Hematopoietic multipotent progenitor cell treated with erythropoietin and hydrocortisone succinate and interleukin-3 and kit ligand, for 8 days (in vitro differentiated cells): ENCODE measurements at regions not wholly inside any gene's neighbourhood (a gene's known extent, or its start where the extent isn't known, plus 50 kb on each side); places are given as distances from the start of the nearest gene placed in this dataset.
"Not testable (repeated sequence)": the region's sequence is repeated elsewhere in the genome, so short reads cannot be mapped to it uniquely, and the experiment has no call there.

Experiments used
- DNase-seq: peaks from one replicate; pipeline ENCODE4 v3.0.0-alpha.2; 2015

GRCh38 chrX:16067886-16068515 lies 55.4 kb upstream of the GRPR start:
- DNase-seq = no peak

GRCh38 chrX:16063921-16064320 lies 59.4 kb upstream of the GRPR start:
- DNase-seq = no peak

DNA sequence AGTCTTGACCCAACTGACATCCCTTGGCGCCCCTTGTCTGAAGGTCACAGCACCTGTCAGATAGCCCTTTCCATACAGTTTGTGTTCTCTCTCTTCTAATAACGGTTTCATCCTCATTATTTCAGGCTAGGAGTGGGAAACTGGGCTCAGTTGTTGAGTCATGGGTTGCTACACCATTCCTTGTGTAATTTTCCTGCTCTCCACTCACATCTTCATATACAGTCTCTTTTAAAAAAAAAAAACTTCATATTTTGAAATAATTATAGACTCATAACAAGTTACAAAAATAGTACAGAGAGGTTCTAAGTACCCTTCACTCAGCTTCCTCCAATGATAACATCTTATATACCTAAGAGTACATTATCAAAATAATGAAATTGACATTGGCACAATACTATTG lies 60.2 kb upstream of the GRPR start:
- DNase-seq = no peak

GRCh38 chrX:16061296-16061695 lies 62.1 kb upstream of the GRPR start:
- no peak for DNase-seq

DNA sequence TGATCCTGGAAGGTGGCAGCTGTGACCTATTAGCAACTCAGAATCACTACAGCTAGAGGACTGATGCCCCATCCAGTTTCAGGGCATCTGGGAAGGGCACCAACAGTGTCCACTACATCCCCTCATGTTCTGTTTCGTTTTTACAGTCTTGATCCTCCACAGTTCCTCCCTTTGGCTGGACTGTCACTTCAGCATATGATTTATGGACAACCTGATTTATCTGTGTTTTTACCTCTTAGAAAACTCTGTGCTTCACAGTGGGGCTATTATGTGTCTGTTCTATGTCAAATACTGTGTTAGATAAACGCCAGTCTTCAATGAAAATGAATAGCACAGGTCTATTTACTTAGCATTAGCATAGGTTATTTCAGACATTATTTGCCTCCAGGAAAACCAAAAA lies 63.1 kb upstream of the GRPR start:
- no peak for DNase-seq

DNA sequence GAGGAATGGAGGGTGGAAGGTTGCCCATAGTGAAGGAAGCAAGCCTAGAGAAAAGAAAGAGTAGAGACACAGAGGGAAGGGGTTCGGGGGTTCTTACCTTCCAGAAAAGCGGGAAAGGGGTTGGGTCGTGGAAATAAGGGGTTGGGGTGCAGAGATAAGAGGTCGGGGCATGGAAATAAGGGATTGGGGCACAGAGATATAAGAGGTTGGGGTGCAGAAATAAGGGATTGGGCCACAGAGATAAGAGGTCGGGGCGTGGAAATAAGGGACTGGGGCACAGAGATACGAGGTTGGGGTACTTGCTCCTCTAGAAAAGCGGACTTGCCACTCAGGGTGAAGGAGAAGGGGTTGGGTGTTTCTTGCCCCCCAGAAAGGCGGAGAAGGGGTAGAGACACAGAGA lies 74.2 kb upstream of the GRPR start:
- DNase-seq = not testable (repeated sequence)

GRCh38 chrX:16042980-16043379 lies 80.4 kb upstream of the GRPR start:
- no peak for DNase-seq

DNA sequence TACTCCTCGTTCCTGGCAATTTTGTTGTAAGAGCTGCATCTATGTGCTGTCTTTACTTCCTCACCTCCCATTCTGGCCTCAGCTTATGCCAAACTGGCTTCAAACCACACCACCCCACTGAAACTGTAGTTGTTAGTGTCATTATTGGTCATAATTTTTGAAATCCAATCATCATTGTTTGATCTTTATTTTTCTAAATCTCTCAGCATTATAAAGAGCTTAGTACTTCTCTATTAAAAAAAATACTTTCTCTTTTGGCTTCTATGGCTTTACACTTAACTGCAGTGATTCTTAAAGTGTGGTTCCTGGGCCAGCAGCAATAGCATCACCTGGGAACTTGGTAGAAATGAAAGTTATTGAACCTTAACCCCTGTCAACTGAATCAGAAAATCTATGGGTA lies 83.5 kb upstream of the GRPR start:
- no peak for DNase-seq

GRCh38 chrX:16039363-16039762 lies 84.0 kb upstream of the GRPR start:
- no peak for DNase-seq

- DNase-seq = no peak
Observed at GRCh38 chrX:16033331-16033730, 90.0 kb upstream of the GRPR start.

DNA sequence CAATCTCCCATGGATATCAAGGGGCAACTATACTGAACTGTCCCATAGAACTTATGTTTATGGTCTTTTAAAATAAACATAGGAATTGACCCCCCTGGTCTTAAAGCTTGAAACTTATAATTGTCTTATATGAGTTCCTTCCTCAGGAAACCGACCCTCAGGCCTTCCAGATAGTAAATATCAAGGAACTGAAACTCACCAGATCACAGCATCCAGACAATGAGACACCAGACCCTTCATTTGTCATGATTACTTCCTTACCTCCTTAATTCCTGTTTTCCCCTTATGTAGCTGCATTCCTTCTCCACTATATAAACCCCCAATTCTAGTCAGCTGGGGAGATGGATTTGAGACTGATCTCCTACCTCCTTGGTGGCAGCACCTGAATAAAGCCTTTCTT lies 94.8 kb upstream of the GRPR start:
- no peak for DNase-seq

GRCh38 chrX:16023790-16024734 lies 99.3 kb upstream of the GRPR start:
- DNase-seq = no peak

- no peak for DNase-seq
Observed at GRCh38 chrX:16022580-16023200, 100.7 kb upstream of the GRPR start.

DNA sequence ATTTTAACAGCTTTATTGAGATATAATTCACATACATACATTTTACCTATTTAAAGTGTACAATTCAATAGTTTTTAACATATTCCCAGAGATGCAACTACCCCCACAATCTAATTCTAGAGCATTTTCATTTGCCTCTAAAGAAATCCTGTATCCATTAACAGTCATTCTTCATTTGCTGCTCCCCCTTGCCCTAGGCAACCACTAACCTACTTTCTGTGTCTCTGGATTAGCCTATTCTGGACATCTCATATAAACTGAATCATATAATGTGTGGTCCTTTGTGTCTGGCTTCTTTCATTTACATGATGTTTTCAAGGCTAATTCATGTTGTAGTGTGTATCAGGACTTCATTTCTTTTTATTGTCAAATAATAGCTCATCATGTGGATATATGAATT lies 105.1 kb upstream of the GRPR start:
- no peak for DNase-seq

GRCh38 chrX:16014171-16014570 lies 109.2 kb upstream of the GRPR start:
- no peak for DNase-seq

DNA sequence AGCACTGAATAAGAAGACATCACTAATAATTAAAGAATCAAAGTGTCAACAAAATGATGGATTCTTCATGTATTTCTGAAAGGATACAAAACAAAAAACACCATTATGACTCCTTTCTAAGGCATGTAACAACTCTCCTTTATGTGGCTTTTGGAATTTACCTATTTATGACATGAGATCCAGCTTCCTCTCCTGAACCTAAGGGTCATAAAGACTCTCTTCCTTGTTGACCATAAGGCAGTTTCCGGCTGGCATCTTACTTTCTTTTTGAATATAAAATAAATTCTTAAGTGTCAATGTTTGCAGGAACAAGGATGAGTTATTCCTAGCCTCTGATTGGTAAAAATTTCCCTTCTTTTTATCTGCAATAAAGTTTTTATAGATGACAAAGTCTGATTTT lies 111.1 kb upstream of the GRPR start:
- no peak for DNase-seq

DNA sequence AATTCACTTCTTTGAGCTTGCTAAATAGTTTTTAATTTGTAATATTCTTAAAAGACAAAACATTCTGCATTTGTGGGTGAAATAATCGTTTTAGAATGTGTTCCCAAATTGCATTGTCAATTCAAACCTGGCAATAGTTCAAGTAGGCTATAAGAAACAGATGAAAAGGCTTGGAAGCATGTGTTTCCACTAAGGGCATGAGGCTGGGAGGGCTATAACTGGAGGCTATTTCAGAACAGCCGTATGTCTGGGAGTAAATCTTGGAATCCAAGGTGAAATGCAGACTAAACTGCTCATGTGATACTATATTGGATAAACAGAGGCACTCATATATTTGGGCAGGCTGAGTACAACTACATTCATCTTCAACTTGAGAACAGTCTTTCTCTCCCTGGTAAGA lies 117.4 kb upstream of the GRPR start:
- DNase-seq = no peak

DNA sequence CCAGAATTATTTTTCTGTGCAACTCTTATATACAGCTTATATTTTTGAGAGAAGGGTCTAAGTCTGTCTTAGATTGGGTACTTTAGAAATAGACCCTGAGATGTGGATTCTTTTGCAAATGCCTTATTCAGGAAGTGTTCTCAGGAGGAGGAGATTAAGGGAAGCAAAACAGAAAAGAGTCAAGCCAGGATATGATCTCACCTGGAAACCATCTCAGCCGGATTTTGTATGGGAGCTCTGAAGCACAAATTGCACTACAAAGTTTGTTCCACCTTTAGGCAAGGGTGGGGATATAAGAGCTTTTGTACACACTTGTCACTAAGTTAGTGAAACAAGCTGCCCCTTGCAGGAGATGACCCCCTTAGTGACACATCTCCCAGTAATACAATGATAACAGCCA lies 121.2 kb upstream of the GRPR start:
- no peak for DNase-seq

DNA sequence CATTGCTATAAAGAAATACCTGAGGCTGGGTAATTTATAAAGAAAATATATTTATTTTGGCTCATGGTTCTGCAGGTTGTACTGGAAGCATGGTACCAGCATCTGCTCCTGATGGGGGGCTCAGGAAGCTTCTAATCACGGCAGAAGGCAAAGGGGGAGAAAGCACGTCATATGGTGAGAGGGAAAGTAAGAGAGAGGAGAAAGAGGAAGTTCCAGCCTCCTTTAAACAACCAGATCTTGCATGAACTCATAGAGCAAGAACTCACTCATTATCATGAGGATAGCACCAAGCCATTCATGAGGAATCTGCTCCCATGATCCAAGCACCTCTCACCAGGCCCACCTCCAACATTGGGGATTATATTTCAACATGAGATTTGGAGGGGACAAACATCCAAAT lies 125.0 kb upstream of the GRPR start:
- DNase-seq = no peak

DNA sequence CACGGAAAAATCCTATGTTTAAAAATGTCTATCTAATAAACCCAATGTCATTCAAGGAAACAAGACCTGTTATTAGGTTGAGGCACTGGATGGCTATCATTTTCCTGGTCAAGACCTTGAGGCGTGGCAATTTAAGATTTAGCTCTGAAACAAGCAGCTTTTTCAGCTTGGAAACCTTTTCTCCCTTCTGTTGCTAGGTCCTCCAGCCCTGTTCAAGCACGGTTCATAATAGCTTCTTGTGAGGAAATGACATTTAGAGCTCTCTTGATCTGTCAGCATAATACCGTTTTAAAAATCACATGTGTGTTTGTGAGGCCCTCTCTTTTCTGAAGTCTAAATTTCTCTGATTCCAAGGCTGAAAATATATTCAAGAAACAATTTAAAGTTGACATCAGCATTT lies 133.6 kb upstream of the GRPR start:
- no peak for DNase-seq

GRCh38 chrX:15988661-15989603 lies 134.3 kb upstream of the AP1S2 start:
- no peak for DNase-seq

DNA sequence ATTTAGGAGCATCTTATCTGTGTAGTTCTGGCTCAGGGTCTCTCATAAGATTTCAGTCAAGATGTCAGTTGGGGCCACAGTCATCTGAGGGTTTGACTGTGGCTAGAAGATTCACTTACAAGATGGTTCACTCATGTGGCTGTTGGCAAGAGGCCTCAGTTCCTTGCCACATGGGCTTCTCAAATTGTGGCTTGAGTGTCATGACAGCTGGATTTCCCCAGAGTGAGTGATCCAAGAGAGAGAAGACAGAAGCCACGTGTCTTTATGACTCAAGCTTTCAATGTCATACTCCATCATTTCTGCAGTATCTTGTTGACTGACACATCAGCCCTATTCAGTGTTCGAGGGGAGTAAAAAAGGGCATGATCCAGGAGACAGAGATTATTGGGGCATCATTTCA lies 131.3 kb upstream of the AP1S2 start:
- no peak for DNase-seq

DNA sequence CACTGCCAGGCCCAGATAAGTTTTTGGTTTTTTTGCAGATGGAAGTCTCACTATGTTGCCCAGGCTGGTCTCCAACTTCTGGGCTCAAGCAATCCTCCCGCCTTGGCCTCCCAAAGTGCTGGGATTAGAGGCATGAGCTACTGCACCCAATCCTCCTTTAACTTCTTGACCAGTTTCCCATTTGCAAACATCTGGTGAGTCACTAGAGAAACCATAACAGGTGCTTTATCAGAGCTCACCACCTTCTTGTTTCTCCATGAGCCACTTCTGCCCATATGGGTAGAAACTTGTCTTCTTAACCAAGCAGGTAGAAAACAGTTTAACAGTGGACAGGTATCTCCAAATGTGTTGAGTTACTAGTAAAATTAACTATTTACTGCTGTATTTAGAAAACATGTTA lies 128.4 kb upstream of the AP1S2 start:
- DNase-seq = no peak
